ENCODE measurements at regions not wholly inside any gene's neighbourhood (a gene's known extent, or its start where the extent isn't known, plus 50 kb on each side); places are given as distances from the start of the nearest gene placed in this dataset.

- no peak for TF ChIP-seq CTCF (tag by site-specific recombination; IDR thresholded peaks at IDR 0.05)
- TF ChIP-seq ZNF548 (tag by site-specific recombination; IDR thresholded peaks at IDR 0.05), result no peak
- no peak for TF ChIP-seq KLF16 (tag by site-specific recombination; IDR thresholded peaks at IDR 0.05)
- TF ChIP-seq, protein P1, sequence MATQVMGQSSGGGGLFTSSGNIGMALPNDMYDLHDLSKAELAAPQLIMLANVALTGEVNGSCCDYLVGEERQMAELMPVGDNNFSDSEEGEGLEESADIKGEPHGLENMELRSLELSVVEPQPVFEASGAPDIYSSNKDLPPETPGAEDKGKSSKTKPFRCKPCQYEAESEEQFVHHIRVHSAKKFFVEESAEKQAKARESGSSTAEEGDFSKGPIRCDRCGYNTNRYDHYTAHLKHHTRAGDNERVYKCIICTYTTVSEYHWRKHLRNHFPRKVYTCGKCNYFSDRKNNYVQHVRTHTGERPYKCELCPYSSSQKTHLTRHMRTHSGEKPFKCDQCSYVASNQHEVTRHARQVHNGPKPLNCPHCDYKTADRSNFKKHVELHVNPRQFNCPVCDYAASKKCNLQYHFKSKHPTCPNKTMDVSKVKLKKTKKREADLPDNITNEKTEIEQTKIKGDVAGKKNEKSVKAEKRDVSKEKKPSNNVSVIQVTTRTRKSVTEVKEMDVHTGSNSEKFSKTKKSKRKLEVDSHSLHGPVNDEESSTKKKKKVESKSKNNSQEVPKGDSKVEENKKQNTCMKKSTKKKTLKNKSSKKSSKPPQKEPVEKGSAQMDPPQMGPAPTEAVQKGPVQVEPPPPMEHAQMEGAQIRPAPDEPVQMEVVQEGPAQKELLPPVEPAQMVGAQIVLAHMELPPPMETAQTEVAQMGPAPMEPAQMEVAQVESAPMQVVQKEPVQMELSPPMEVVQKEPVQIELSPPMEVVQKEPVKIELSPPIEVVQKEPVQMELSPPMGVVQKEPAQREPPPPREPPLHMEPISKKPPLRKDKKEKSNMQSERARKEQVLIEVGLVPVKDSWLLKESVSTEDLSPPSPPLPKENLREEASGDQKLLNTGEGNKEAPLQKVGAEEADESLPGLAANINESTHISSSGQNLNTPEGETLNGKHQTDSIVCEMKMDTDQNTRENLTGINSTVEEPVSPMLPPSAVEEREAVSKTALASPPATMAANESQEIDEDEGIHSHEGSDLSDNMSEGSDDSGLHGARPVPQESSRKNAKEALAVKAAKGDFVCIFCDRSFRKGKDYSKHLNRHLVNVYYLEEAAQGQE (tag by site-specific recombination; IDR thresholded peaks at IDR 0.05), result no peak
- TF ChIP-seq, protein P2, sequence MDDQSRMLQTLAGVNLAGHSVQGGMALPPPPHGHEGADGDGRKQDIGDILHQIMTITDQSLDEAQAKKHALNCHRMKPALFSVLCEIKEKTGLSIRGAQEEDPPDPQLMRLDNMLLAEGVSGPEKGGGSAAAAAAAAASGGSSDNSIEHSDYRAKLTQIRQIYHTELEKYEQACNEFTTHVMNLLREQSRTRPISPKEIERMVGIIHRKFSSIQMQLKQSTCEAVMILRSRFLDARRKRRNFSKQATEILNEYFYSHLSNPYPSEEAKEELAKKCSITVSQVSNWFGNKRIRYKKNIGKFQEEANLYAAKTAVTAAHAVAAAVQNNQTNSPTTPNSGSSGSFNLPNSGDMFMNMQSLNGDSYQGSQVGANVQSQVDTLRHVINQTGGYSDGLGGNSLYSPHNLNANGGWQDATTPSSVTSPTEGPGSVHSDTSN (CRISPR knock-in tag; IDR thresholded peaks at IDR 0.05), result no peak
- no peak for TF ChIP-seq ZNF302 (tag by site-specific recombination; IDR thresholded peaks at IDR 0.05; ENCODE audit: low read depth)
- no peak for TF ChIP-seq ZNF664 (tag by site-specific recombination; IDR thresholded peaks at IDR 0.05)
- TF ChIP-seq ZNF560 (tag by site-specific recombination; IDR thresholded peaks at IDR 0.05; ENCODE audit: borderline replicate concordance), result no peak
- TF ChIP-seq ZBTB21 (tag by site-specific recombination; IDR thresholded peaks at IDR 0.05), result no peak
- TF ChIP-seq ZBTB10 (tag by site-specific recombination; IDR thresholded peaks at IDR 0.05), result no peak
These were observed 621.1 kb upstream of the MIR17HG start for GRCh38 chr13:90726375-90726774.

Measured in HEK293 (cell line).